Forelimb muscle (tissue), 1 donor: ENCODE measurements at regions not wholly inside any gene's neighbourhood (a gene's known extent, or its start where the extent isn't known, plus 50 kb on each side); places are given as distances from the start of the nearest gene placed in this dataset.

Source experiments
- DNase-seq: peaks from one replicate; pipeline ENCODE4 v3.0.0-alpha.2; 2013; ENCODE audit warnings: low read depth

DNA sequence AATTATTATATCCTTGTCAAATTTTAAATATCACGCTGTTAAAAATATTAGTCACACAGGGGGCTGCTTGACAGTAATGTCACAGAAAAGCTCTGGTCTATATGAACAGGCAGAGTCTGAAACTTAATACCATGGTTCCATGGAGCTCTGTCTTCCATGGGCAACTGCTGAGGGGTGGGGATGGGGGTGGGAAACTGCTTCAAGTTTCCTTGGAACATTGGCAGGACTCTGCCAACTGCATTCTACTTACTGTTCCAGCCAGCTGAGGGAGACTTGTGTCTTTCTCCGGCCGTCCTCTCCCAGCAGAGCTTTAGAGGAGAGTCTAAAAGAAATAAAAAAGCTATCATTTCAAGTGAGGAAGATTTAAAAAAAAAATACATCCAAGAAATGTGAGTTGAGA lies 348.7 kb downstream of the ZIC1 start:
- no peak for DNase-seq

DNA sequence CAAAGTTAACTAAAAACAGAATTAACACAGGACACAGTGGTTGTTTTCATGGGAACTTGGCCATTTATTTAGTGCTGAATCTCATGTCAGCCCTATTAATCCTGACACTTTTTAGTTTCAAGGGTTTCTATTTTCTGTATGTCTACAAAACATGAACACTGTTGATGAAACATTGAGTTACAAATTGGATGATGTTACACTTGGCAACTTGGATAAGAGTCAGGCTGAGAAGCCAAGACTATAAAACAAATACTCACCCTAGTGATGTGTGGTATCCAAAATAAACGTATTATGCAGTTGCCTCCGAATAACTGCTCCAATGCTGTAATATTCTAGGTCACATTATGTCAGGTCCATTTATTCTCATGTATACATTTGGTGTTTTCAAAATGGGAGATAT lies 349.6 kb downstream of the ZIC1 start:
- no peak for DNase-seq

DNA sequence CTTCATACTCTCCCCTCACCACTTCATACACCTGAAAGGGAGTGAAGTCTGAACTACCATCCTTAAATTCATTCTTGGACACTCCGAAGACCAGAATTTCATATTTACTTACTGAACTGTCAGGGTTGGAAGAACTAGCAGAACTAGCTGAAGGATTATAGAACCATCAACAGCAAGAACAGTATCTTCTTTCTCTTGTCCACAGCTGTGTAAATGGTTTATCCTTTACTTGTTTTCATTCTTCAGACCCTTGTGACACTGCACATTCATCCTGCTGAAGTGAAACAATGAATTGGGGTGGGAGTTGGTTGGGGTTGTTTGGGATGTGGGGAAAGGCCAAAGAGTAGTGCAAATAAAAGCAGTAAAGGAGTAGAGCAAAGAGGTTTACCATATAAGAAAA lies 350.9 kb downstream of the ZIC1 start:
- DNase-seq = no peak

DNA sequence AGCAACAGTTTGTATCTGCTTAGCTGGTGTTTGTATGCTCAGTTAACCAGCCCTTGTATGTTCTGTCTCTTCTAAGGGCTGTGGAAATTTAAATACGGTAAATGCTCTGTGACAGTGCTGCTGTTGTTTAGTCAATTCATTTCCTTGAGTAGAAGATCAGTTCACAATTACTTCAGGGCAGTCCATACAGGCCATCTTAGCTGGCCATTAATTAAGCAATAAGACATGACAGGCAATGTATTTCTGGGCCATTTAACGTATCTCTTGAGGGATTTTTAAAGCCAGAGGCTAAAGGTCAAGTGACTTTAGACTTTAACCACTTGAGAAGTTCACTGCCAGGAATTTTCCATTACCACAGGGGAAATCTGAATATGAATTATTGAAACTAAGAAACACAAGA lies 351.8 kb downstream of the ZIC1 start:
- no peak for DNase-seq

DNA sequence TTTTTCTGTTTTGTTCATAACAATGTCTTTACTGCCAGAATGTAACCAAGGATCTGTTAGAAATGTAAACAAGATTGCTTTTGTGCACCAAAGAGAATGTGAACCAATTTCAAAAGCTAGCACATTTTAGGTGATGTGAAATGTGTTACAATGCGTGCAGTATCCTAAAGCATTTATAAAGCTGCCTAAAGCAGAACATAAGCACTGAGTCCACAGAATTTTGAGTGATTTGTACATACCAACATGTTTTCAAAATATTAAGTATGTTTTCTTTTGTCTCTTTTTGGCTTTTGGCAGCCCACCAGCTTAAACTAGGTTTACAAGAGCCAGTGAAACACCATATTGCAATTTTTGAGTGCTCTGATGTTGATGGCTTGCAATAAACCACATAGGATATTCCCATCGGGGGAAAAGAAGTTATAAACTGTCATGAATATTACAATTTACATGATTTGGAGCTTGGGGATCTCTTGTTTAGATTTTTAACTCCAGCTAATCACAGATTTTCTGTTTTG lies 364.0 kb downstream of the ZIC1 start:
- DNase-seq = no peak

DNA sequence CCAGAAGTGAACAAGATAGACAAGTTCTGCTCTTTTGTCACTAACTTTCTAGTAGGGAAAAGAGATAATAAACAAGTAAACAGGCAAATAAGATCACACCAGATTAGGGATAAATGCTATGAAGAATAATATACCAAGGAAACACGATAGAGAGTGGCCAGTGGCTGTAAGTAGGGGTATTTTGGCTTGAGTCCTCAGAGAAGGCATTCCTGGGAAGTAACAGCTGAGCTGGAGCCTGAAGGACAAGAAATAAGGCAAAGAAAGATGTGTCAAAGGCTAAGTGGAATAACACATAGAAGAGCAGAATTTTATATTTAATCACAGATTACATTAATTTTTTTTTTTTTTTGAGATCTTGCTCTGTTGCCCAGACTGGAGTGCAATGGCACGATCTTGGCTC lies 366.2 kb downstream of the ZIC1 start:
- DNase-seq = no peak

DNA sequence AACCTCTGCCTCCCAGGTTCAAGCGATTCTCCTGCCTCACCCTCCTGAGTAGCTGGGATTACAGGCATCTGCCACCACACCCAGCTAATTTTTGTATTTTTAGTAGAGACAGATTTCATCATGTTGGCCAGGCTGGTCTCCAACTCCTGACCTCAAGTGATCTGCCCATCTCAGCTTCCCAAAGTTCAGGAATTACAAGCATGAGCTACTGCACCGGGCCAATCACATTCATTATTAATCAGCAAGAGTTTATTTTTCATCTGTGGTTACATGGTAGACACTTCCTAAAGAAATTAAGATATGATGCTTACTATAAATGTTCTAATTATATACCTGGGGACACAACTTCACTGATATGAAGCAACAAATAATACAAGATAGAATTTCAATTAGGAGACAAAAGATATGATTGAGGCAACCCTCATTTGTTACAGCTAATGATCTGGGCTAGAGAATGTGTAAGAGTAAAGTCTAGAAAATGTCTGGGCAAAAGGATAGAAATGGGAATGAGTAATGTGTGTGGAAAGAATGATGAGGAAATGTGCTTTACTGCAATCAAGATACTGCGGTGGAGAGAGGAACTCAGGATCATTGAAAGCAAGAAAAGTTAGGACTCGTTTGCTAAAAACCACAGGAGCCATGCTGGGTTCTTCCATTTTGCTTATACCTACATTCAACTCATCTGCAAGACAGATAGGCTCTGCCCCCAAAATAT lies 366.8 kb downstream of the ZIC1 start:
- no peak for DNase-seq

DNA sequence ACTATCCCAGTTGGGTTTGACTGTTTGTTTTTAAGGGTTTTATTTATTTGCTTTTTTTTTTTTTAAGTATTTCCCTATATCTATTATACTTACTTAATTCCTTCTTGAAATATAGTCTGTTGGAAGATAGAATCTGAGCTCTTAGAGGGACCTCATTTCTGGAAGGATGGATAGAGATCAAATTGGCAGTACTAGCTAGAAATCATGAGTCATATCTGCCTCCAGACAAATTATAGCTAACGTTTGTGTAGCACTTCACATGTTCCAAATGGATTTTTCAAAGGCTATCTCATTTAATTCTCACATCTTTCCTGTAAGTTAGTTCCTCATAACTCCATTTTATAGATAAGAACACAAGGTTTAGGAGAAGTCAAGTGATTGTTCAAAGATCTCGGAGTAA lies 384.7 kb downstream of the ZIC1 start:
- no peak for DNase-seq

DNA sequence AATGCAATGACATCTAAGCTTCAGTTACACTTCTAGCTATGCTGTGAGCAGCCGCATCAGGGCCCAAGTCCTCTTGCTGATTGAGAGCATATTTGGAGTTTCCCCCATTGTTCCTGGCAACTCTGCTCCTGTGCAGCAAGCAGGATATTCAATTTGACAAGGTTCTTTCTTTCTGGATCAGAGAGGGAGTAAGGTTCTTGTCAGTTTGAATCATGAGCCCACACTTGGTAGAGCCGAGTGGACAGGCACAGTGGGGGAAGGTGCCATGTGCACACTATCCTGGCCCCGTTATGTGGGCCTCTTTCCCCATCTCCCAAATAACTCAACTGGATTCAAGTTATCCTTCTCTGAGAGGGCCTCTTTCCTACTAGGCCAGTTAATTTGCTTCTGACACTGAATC lies 385.4 kb downstream of the ZIC1 start:
- no peak for DNase-seq

DNA sequence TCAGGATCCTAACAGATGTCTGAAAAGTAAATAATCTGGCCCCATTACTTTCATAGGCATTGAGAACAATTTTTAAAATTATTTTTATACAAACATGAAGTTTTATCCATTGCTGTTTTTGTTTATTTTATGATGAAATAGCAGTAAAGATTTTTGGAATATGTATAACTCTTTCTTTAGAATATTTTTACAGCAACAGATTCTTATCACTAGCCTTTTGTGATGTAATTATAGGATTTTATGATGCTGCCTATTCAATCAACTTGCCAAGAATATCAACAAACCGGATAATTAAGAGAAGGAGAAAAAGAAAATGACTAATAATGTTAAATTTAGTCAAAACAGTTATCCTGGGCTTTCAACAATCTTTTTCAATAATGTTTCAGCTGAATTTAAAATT lies 386.3 kb downstream of the ZIC1 start:
- DNase-seq = no peak

DNA sequence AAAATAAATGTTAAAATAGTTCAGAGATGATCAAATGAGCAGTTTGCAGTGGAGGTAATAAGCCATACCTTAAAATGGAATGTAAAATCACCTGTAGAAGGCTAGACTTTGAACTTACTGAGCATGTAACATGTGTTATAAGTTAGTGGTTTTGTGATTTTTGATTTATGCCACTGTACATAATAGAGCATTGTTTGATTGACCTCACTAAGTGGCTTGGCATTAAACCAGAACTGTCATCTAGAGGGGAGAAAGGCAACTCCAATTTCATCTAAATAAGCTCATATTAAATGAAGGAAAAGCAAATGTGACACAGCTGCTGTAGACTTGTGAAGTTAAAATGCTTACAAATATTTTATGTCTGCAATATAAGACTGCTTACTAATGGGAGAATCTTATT lies 387.9 kb downstream of the ZIC1 start:
- DNase-seq = no peak

DNA sequence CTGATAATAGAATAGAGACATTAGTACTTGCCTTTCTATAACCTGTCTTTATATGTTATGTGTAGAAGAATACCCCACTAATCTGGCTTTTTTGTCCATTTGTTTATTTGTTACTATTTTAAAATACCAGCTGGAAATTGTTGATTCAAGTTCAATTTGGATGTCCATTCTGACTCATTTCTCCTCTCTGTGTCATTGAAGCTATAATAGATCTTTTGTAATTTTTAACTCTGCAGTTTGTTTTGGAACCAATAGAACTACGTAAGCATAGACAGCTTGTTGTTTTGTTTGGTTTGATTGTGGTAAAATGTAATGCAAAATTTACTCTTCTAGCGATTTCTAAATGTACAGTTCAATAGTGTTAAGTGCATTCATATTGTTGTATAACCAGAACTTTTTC lies 390.4 kb downstream of the ZIC1 start:
- no peak for DNase-seq

DNA sequence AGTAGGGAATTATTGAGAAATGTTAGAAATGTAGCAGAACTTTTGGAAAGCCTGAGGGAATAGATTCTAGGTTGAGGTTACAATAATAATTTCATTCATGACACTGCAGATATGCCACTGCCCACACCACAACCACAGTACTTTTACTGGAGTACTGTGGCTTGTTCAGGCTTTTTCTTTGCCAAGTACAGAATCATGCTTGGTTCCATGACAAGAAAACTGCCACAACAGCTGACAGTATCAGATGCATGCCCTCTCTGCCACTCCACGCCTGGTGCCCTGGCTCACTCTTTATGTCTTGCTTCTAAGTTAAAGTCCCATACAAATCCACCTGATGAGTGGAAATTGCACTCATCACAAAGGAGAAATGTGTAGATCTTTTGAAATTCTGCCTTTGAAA lies 398.6 kb downstream of the ZIC1 start:
- no peak for DNase-seq

DNA sequence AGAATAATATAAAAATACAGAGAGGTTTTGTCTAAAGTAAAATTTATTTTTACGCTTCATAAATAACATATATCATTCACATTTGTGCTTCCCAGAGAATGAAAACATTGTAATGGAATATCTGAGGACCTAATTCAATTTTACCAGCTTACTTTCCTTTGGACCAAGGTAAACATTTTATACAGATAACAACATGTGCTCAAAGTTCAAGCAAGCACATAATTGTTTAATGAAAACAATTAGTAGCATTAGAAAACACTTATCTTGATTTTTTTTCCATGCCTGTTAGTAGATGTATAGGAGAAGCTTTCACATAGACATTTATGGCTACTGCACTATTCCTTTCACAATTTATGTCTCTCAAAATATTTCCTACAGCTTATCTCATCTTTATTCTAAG lies 400.0 kb downstream of the ZIC1 start:
- no peak for DNase-seq

DNA sequence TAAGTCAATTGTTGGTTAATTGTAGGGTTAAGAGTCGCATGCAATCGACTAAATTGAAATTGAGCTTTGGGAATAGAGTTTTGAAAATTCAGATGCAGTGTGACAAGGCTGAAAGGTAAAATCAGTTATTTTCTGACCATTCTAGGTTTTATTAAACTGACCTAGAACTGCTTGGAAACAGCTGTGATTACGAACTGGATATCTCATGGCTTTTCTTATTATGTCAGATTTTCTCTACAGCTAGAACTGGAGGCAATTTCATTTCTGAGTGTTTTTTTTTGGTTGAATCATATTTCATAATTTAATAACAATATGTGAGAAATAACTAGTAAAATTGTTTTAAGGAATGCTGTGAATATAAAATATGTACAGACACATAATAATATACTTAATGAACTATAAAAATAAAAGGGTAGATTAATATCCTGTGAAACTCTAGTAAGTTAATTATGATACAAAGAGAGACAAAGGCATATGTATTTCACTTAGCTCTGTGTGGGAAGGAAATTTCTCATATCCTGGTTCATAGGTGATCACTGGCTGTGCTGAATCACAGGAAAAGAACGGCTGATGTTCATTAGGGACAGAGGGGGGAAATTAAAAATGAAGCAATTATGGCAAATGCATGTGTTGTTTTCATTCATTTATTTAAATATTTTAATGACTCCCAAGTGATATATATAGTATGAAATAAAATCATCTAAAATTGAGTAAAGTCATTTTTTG lies 403.2 kb downstream of the ZIC1 start:
- DNase-seq = no peak

DNA sequence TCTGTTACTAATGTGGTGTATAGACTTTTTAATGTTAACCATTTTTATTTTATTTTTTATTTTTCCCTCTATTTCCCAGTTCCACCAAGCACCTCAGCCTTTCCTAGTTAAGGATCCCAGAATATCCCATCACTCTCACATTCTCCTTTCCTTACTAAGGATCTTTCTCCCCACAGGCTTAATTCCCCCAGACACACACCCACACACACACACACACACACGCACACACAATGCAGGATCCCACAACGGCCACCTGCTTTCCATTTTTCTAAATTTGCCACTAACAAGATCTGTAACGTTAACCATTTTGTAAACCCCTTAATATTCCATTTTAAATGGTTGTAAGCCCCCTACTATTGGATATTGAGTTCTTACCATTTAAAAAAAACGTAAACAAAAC lies 404.1 kb downstream of the ZIC1 start:
- no peak for DNase-seq

DNA sequence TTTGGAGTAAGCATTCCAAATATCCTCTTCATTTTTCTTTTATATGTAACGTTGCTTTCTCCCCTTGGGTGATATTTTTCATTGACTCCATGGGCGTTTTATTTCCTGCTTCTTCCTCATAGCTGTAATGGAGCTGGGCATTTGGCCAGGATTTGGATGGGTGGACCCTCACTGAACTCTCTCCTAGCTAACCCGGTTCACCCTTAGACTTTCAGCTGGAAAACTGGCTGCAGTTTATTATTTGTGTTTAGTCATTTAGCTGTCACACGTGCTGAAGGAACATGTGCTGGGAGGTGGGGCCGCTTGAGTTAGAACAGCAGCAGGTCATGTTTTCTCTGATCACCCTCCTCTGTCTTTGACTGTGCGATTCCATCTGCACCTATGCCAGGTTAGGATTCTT lies 407.6 kb downstream of the ZIC1 start:
- peak; percentile 90 for DNase-seq

DNA sequence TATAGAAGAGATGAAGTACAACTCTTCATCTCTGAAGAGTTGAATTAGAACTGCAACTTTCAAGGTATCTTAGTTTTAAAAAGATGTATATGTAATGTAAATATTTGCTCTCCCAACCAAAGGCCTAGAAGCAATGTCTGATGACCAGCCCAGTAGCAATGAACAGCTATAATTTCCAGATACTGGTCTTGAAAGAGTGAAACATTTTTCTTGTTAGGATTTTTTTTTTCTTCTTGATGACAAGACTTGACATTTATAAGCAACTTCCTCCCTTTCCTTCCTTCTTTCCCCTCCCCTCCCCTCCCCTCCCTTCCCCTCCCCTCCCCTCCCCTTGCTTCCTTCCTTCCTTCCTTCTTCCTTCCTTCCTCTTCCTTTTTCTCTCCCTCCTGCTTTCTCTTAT lies 423.4 kb downstream of the ZIC1 start:
- no peak for DNase-seq

DNA sequence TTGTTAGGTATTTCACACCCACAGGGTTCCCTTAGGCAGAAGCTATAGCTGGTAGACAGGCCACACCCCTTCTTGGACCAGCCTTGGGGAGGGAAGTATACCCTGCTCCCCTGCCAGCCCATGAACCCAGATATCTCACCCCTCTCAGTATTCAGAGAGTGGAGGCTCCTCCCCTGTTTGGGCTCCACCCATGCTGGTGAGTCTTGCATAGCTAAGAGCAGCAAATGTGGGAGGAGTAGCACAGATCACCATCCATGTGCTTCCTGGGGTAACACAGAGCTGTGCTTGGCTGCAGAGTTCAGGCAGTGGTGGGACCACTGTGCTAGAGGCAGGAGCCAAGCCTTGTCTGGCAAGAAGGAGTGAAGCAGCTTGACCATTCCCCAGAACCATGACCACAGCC lies 427.2 kb downstream of the ZIC1 start:
- no peak for DNase-seq

DNA sequence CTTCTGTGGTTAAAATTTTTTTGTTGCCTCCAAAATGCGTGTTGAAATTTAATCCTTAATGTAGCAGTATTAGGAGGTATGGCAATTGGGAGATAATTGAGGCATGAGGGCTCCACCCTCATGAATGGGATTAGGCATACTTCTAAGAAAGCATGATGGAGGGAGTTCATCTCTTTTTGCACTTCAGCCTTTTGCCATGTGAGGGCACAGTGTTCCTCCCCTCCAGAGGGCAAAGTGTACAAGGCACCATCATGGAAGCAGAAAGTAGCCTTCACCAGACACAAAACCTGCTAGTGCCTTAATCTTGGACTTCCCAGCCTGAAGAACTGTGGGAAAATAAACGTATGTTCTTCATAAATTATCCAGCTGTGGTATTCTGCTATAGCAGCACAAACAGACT lies 429.5 kb downstream of the ZIC1 start:
- no peak for DNase-seq

DNA sequence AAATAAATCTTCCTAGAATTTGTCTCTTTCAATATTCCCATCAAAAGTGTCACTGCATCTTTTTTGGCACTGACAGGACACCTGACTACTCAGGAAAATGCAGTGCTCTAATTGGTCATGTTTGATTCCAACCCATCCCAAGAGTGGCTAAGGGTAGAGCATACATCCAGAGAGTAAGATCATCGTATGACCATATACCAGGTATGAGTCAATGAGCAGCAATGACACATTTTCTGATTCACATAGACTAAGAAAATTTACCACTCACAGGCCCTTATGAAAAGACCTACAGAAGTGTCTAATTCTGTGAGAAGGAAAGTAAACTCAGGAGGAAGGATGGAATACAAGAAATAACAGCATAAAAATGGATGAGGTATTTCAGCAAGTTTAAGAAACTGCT lies 434.2 kb downstream of the ZIC1 start:
- no peak for DNase-seq

DNA sequence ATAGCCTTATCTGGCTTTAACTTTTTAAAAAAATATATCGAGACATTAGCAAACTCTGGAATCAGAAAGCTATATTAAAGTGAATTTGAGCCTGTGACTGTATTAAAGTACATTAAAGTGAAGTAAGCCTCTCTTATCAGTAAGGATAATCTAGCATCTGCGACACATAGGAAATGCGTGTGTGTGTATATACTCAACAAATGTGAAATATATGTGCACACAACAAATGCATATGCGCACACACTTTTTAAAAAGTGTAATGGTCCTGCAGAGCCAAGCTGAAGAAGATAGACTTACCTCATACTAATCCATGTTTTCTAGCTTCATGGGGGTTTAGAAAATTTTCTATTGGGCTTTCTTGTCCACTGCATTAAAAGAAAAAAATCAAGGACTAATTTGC lies 437.1 kb downstream of the ZIC1 start:
- DNase-seq = no peak

DNA sequence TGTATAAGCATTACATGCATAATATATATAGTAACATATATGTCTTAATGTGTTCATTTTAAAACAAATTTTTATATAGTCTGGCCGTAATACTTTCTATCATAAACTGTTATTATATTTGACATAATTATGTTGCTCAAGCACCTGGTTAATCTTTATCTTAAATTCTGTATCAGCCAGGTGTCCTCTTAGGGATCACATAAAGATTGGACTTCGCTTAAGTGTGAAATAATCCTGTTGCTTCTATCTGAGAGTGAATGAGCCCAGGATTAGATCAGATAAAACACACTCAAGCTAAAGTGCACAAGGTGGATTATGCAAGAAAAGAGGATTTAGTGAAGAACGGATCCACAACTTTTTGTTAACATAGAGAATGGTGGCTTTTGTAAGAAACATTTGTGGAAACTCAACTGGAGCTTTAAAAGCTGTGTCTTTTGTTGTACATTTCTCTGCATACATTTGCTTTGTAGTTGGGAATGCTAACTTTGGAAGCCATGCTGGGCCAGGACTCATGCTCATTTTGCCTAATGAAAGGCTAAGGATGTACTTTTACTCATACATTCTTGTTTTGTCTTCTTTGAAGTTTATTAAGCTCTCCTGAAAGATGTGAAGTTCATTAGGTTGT lies 437.8 kb downstream of the ZIC1 start:
- no peak for DNase-seq
